ENCODE measurements at regions not wholly inside any gene's neighbourhood (a gene's known extent, or its start where the extent isn't known, plus 50 kb on each side); places are given as distances from the start of the nearest gene placed in this dataset.

DNA sequence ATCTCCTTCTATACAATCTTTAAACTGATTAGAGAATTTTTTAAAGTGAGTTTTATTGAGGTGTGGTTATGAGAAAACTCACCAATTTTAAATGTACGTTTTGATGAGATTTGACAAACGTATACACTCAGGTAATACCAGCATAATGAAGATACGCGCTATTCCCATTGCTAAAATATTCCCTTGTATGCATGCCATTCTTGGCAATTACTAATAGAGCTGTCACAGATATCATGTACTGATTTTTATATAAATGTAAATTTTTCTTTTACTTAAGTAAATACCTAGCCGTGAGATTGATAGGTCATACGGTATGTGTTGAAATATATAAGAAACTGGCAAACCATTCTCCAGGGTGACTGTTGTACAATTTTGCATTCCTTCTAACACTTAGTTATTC, 384.7 kb downstream of the PTH2R start:
- TF ChIP-seq CTCF (conservative IDR thresholded peaks at IDR 0.05; ENCODE audit: low read depth, low read length) = no peak
- TF ChIP-seq EZH2 (IDR thresholded peaks at IDR 0.05; ENCODE audit: borderline replicate concordance, low read depth, low read length, poor library complexity, severe bottlenecking) = no peak

Measured in A673 (cell line).